Endodermal cell (in vitro differentiated cells): ENCODE measurements at regions not wholly inside any gene's neighbourhood (a gene's known extent, or its start where the extent isn't known, plus 50 kb on each side); places are given as distances from the start of the nearest gene placed in this dataset.

ENCODE experiments used
- DNase-seq: peaks from one replicate; pipeline ENCODE4 v3.0.0-alpha.2; 2017
- H3K27ac ChIP-seq: 2 replicates; pipeline ENCODE4 v1.5.1; 2013; ENCODE audit warnings: mild to moderate bottlenecking, low read depth, low read length, moderate library complexity
- H3K27me3 ChIP-seq: 2 replicates; pipeline ENCODE4 v1.6.1; 2013; ENCODE audit warnings: mild to moderate bottlenecking, low read length, moderate library complexity; ENCODE audit not compliant: insufficient read depth, control insufficient read depth, poor library complexity, severe bottlenecking
- H3K36me3 ChIP-seq: 2 replicates; pipeline ENCODE4 v1.7.0; 2013; ENCODE audit warnings: mild to moderate bottlenecking, low read length, moderate library complexity; ENCODE audit not compliant: control insufficient read depth, insufficient read depth
- H3K4me1 ChIP-seq: one replicate; pipeline ENCODE4 v1.7.0; 2013; ENCODE audit warnings: low read length; ENCODE audit not compliant: control insufficient read depth, insufficient read depth
- H3K4me3 ChIP-seq: 2 replicates; pipeline ENCODE4 v1.5.1; 2013; ENCODE audit warnings: mild to moderate bottlenecking, low read length, moderate library complexity
- H3K9ac ChIP-seq: 2 replicates; pipeline ENCODE4 v1.6.1; 2013; ENCODE audit warnings: mild to moderate bottlenecking, low read length, moderate library complexity; ENCODE audit not compliant: poor library complexity, severe bottlenecking; ENCODE audit errors: extremely low read depth
- H3K9me3 ChIP-seq: 2 replicates; pipeline ENCODE4 v1.6.1; 2013; ENCODE audit warnings: mild to moderate bottlenecking, low read length, moderate library complexity; ENCODE audit not compliant: control insufficient read depth
- H3K27ac Mint-ChIP-seq: 2 replicates; pipeline ENCODE4 v1.8.0; 2020; ENCODE audit warnings: mixed read lengths
- H3K27me3 Mint-ChIP-seq: 2 replicates; pipeline ENCODE4 v1.8.0; 2021; ENCODE audit warnings: mild to moderate bottlenecking, mixed read lengths; ENCODE audit not compliant: insufficient read depth
- H3K36me3 Mint-ChIP-seq: 2 replicates; pipeline ENCODE4 v1.8.0; 2020; ENCODE audit warnings: low read depth, mixed read lengths
- H3K4me1 Mint-ChIP-seq: 2 replicates; pipeline ENCODE4 v1.8.0; 2020; ENCODE audit warnings: mixed read lengths
- H3K4me3 Mint-ChIP-seq: 2 replicates; pipeline ENCODE4 v1.8.0; 2020; ENCODE audit warnings: mild to moderate bottlenecking, moderate library complexity, mixed read lengths
- H3K9me3 Mint-ChIP-seq: 2 replicates; pipeline ENCODE4 v1.8.0; 2020; ENCODE audit warnings: mild to moderate bottlenecking, mixed read lengths
- CTCF ChIP-seq: fragments of 200-600 bp; sonication (generic); conservative IDR thresholded peaks from 2 replicates; pipeline ENCODE4 v1.5.0; 2021; ENCODE audit warnings: antibody characterized with exemption, mild to moderate bottlenecking
- WGBS, 2 experiments: methylation state at CpG; one replicate each; pipeline versions ENCODE4 v1.1.5 to v1.1.7; 2013; ENCODE audit warnings: missing lambda C conversion rate in 2 of 2, mixed read lengths in 1 of 2; ENCODE audit not compliant: insufficient coverage in 1 of 2, insufficient read length in 1 of 2; 5-methylcytosine and 5-hydroxymethylcytosine counted together

GRCh38 chr2:153221506-153221905 lies 257.1 kb downstream of the RPRM start:
- peak; percentile 44 for DNase-seq
- H3K4me1 ChIP-seq: no peaks in the 10 kb centered on the region
- no peaks in the 10 kb centered on the region for H3K36me3 ChIP-seq
- H3K27me3 Mint-ChIP-seq: no peaks in the 10 kb centered on the region
- TF ChIP-seq CTCF: no peak
- no peaks in the 10 kb centered on the region for H3K27me3 ChIP-seq
- H3K4me3 Mint-ChIP-seq: no peak overlapping the region
- H3K4me1 Mint-ChIP-seq: peaks cover 5% of the 10 kb centered on the region
- 83 to 95% methylated on average over 3 to 11 of the region's 11 CpGs for WGBS, 2 experiments
- H3K9me3 ChIP-seq: peaks cover 6% of the 10 kb centered on the region
- H3K27ac Mint-ChIP-seq: no peak overlapping the region
- H3K36me3 Mint-ChIP-seq: no peaks in the 10 kb centered on the region
- H3K9ac ChIP-seq: no peak overlapping the region
- H3K9me3 Mint-ChIP-seq: peaks cover 6% of the 10 kb centered on the region
- H3K4me3 ChIP-seq: no peak overlapping the region
- H3K27ac ChIP-seq: no peak overlapping the region

- DNase-seq: no peak
- Histone ChIP-seq H3K27ac (no peak overlapping the region), H3K9me3 (peaks cover 5% of the 10 kb centered on the region), H3K4me1 (no peaks in the 10 kb centered on the region), H3K27me3 (no peaks in the 10 kb centered on the region), H3K9ac (no peak overlapping the region), H3K4me3 (no peak overlapping the region), H3K36me3 (no peaks in the 10 kb centered on the region)
- 95 to 98% methylated on average over 6 to 9 of the region's 9 CpGs for WGBS, 2 experiments
- peaks cover 5% of the 10 kb centered on the region for H3K4me1 Mint-ChIP-seq
- H3K4me3 Mint-ChIP-seq: no peak overlapping the region
- peaks cover 6% of the 10 kb centered on the region for H3K9me3 Mint-ChIP-seq
- TF ChIP-seq CTCF: no peak
- no peaks in the 10 kb centered on the region for H3K36me3 Mint-ChIP-seq
- H3K27me3 Mint-ChIP-seq: no peaks in the 10 kb centered on the region
- no peak overlapping the region for H3K27ac Mint-ChIP-seq
Observed at GRCh38 chr2:153221087-153221486, 257.5 kb downstream of the RPRM start.

GRCh38 chr2:153218851-153219250 lies 259.7 kb downstream of the RPRM start:
- Mint-ChIP-seq H3K9me3 (no peaks in the 10 kb centered on the region), H3K4me3 (no peak overlapping the region), H3K27me3 (no peaks in the 10 kb centered on the region), H3K4me1 (peaks cover 5% of the 10 kb centered on the region), H3K27ac (no peak overlapping the region), H3K36me3 (no peaks in the 10 kb centered on the region)
- no peaks in the 10 kb centered on the region for H3K36me3 ChIP-seq
- no peaks in the 10 kb centered on the region for H3K9me3 ChIP-seq
- H3K27ac ChIP-seq: no peak overlapping the region
- no peak for DNase-seq
- no peak overlapping the region for H3K4me3 ChIP-seq
- no peaks in the 10 kb centered on the region for H3K27me3 ChIP-seq
- no peak for TF ChIP-seq CTCF
- H3K9ac ChIP-seq: no peak overlapping the region
- no peaks in the 10 kb centered on the region for H3K4me1 ChIP-seq
